ENCODE measurements at regions not wholly inside any gene's neighbourhood (a gene's known extent, or its start where the extent isn't known, plus 50 kb on each side); places are given as distances from the start of the nearest gene placed in this dataset.

DNA sequence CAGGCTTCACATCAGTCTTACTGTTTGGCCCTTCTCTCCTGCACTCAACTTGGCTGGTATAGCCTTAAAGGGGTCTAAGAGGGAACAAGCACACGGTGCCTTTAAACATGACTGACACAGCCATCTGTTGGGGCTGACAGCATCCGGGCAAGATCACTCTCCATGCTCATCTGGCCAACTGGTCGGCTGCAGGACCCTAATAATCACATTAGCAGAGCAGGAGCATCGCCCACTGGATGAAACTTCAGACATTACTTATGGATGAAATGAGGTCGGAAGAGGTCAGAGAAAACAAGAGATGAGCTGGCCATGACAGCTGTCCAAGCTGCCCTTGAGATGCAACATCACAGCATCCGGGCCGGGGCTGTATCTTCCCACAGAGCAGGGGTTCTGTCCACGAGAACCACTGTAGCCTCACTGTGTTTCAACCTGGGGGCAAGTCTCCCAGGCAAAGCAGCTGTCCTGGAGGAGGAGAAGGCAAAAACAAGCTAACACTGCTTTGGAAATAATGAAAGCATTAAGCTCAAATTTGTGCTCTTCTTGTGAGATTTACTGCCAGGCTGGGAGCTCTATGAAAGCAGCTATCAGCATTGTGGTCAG is 94.4 kb upstream of the TTC29 start:
- CTCF ChIA-PET = no interaction called here

DNA sequence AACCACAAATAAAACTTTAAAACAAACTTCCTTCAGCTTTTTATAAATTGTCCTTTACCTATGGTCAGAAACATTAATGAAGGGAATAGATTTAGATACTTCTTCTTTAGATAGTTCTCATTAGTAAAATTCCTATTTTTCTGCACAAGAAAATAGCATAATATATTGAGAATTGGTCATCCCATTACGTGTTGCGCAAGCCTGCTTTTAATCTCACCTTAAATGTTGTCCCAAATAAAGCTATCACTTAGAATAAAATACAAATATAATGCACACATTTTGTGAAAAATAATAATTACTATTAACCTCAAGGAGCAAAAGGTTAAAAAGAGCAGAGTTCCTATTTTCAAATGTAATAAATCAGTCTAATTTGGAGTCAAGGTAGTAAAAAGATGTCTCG is 95.2 kb upstream of the TTC29 start:
- DNase-seq = no peak
- no peak for ATAC-seq (ENCODE audit: low read depth)
- no peaks in the 10 kb centered on the region for H3K4me1 Mint-ChIP-seq
- H3K27ac Mint-ChIP-seq = no peak overlapping the region
- CTCF ChIA-PET = no interaction called here
- H3K36me3 Mint-ChIP-seq (ENCODE audit: low read depth) = no peaks in the 10 kb centered on the region
- no peak overlapping the region for H3K4me3 Mint-ChIP-seq
- peaks cover 21% of the 10 kb centered on the region for H3K27me3 Mint-ChIP-seq
- POLR2A ChIA-PET = no interaction called here
- no peaks in the 10 kb centered on the region for H3K9me3 Mint-ChIP-seq
- TF ChIP-seq, protein P1, sequence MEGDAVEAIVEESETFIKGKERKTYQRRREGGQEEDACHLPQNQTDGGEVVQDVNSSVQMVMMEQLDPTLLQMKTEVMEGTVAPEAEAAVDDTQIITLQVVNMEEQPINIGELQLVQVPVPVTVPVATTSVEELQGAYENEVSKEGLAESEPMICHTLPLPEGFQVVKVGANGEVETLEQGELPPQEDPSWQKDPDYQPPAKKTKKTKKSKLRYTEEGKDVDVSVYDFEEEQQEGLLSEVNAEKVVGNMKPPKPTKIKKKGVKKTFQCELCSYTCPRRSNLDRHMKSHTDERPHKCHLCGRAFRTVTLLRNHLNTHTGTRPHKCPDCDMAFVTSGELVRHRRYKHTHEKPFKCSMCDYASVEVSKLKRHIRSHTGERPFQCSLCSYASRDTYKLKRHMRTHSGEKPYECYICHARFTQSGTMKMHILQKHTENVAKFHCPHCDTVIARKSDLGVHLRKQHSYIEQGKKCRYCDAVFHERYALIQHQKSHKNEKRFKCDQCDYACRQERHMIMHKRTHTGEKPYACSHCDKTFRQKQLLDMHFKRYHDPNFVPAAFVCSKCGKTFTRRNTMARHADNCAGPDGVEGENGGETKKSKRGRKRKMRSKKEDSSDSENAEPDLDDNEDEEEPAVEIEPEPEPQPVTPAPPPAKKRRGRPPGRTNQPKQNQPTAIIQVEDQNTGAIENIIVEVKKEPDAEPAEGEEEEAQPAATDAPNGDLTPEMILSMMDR (IDR thresholded peaks at IDR 0.05) = no peak
- intact Hi-C loops (cut with micrococcal nuclease) = no loop called here

More for the DNA sequence above, 94.4 kb upstream of the TTC29 start:
- TF ChIP-seq, protein P1 (IDR thresholded peaks at IDR 0.05) = no peak
- no peaks in the 10 kb centered on the region for H3K36me3 Mint-ChIP-seq (ENCODE audit: low read depth)
- intact Hi-C loops (cut with micrococcal nuclease) = no loop called here
- H3K4me1 Mint-ChIP-seq = no peaks in the 10 kb centered on the region
- no peak overlapping the region for H3K27ac Mint-ChIP-seq
- no peaks in the 10 kb centered on the region for H3K9me3 Mint-ChIP-seq
- H3K27me3 Mint-ChIP-seq = peaks cover 22% of the 10 kb centered on the region
- H3K4me3 Mint-ChIP-seq = no peak overlapping the region
- no peak for ATAC-seq (ENCODE audit: low read depth)
- DNase-seq = no peak
- POLR2A ChIA-PET = no interaction called here

DNA sequence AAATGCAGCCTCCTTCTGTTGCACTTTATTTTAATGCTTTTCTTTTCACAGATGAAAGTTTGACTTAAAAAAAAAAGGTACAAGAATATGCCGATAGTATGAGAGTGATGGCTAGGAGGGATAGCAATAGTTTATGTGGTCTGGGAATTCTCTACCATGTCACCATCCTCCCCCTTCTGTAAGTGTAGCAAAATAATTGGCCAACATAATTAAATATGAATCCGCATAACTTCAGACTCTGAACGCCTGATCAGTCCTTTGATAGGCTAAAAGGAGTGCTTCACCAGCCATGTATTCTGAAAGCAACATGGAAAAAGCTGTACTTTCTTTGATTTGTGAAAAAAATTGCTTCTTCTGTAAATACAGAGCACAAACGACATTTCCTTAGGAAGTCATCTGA is 95.7 kb upstream of the TTC29 start:
- H3K27ac Mint-ChIP-seq = no peak overlapping the region
- no peak for DNase-seq
- H3K9me3 Mint-ChIP-seq = no peaks in the 10 kb centered on the region
- ChIA-PET CTCF (no interaction called here), POLR2A (no interaction called here)
- intact Hi-C loops (cut with micrococcal nuclease) = no loop called here
- H3K4me1 Mint-ChIP-seq = no peaks in the 10 kb centered on the region
- H3K36me3 Mint-ChIP-seq (ENCODE audit: low read depth) = no peaks in the 10 kb centered on the region
- TF ChIP-seq, protein P1 (IDR thresholded peaks at IDR 0.05) = no peak
- no peak overlapping the region for H3K4me3 Mint-ChIP-seq
- no peak for ATAC-seq (ENCODE audit: low read depth)
- peaks cover 21% of the 10 kb centered on the region for H3K27me3 Mint-ChIP-seq

DNA sequence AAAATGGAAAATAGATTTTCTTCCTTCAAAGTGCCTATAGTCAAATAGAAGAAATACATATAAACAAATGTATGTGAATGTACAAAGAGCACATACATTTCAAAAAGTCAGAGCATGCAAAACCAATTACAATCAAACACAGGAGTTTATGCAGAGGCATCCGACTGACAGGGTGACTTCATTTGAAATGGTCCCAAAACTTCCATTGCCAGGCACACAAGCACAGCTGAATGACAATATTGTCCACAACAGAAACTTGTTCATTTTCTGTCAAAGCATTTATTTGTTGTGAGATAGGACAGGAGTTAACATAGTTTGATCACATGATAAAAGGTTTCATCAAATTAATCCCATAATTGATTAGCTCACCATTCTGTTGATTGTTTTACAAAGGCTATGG is 96.4 kb upstream of the TTC29 start:
- DNase-seq (no peak), ATAC-seq (ENCODE audit: low read depth) (no peak)
- TF ChIP-seq, protein P1 (IDR thresholded peaks at IDR 0.05) = no peak
- Mint-ChIP-seq H3K27ac (no peak overlapping the region), H3K4me3 (no peak overlapping the region), H3K4me1 (no peaks in the 10 kb centered on the region), H3K36me3 (ENCODE audit: low read depth) (no peaks in the 10 kb centered on the region), H3K27me3 (peaks cover 16% of the 10 kb centered on the region), H3K9me3 (no peaks in the 10 kb centered on the region)
- CTCF ChIA-PET = no interaction called here
- POLR2A ChIA-PET = no interaction called here
- intact Hi-C loops (cut with micrococcal nuclease) = no loop called here

DNA sequence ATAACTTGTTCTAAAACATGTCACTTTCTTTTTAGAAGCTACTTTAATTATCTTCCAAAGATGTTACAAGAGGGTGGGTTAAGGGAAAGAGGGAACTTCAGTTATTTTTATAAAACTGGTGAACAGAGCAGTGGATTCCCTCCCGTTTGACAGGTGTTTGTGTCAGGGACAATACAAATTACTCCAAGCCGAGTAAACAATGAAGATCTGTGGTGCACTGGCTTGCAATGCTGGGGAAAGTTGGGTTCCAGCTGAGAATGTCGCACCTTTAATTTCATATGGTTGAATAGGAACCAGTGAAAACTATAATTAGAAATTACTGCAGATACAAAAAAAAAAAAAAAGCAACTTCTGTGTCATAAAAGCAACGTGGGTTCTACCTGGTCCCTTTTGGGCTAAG is 98.6 kb upstream of the TTC29 start:
- Mint-ChIP-seq H3K4me1 (no peaks in the 10 kb centered on the region), H3K9me3 (peaks cover 4% of the 10 kb centered on the region), H3K36me3 (ENCODE audit: low read depth) (no peaks in the 10 kb centered on the region), H3K4me3 (no peak overlapping the region), H3K27me3 (peaks cover 21% of the 10 kb centered on the region), H3K27ac (no peak overlapping the region)
- ATAC-seq (ENCODE audit: low read depth) = no peak
- CTCF ChIA-PET = no interaction called here
- intact Hi-C loops (cut with micrococcal nuclease) = no loop called here
- POLR2A ChIA-PET = no interaction called here
- DNase-seq = no peak
- TF ChIP-seq, protein P1 (IDR thresholded peaks at IDR 0.05) = no peak
